OCI-LY7 (cell line): ENCODE measurements at regions not wholly inside any gene's neighbourhood (a gene's known extent, or its start where the extent isn't known, plus 50 kb on each side); places are given as distances from the start of the nearest gene placed in this dataset.

Experiments
- CTCF ChIP-seq: fragments of 200-600 bp; sonication (generic); conservative IDR thresholded peaks from 2 replicates; pipeline ENCODE4 v1.5.1; 2014; ENCODE audit warnings: mild to moderate bottlenecking, antibody characterized with exemption, low read length, moderate library complexity, mixed read lengths
- EZH2phosphoT487 ChIP-seq: fragments of 200-600 bp; sonication (generic); IDR thresholded peaks from 2 replicates; pipeline ENCODE4 v1.6.1; 2018; ENCODE audit warnings: low read depth, borderline replicate concordance, mild to moderate bottlenecking, mixed run types, antibody characterized with exemption, low read length, moderate library complexity, mixed read lengths

DNA sequence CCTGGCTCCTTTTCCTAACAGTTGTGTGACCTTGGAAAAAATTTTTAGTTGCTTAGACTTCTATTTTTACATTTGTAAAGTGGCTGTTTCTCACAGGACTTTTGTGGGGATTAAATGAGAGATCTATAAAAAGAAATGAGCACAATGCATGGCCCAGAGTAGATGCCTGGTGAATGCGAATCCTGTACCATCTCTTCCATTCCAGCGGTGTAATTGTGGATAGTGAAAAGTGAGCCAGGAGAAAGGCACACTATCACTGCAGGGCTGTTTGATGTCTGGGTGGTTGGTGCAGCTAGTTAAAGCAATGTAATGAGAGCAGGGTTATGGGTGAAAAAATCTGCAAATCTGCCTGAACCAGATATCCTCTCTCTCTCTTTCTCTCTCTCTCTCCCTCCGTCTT is 347.5 kb upstream of the CITED2 start:
- TF ChIP-seq CTCF (no peak), EZH2phosphoT487 (no peak)
